Astrocyte (in vitro differentiated cells and primary cell): ENCODE measurements at regions not wholly inside any gene's neighbourhood (a gene's known extent, or its start where the extent isn't known, plus 50 kb on each side); places are given as distances from the start of the nearest gene placed in this dataset.

ENCODE experiments used
- DNase-seq: peaks from one replicate; pipeline ENCODE4 v3.0.0-alpha.2; 2010; ENCODE audit warnings: low read depth
- FAIRE-seq: peaks from 2 replicates; lab custom pipeline; 2011; peaks lifted over from hg19 to GRCh38; lab: Jason Lieb, UNC
- H2AFZ ChIP-seq: 2 replicates; pipeline ENCODE4 v1.6.0; 2012; ENCODE audit warnings: low read depth, low read length, inconsistent platforms
- H3K27ac ChIP-seq: 2 replicates; pipeline ENCODE4 v1.5.1; 2011; ENCODE audit warnings: low read depth, low read length, inconsistent platforms
- H3K27me3 ChIP-seq: 2 replicates; pipeline ENCODE4 v1.6.0; 2011; ENCODE audit warnings: low read length, inconsistent platforms; ENCODE audit not compliant: insufficient read depth
- H3K36me3 ChIP-seq: 2 replicates; pipeline ENCODE4 v1.5.1; 2011; ENCODE audit warnings: low read length, inconsistent platforms; ENCODE audit not compliant: insufficient read depth
- H3K4me1 ChIP-seq: 2 replicates; pipeline ENCODE4 v1.5.1; 2011; ENCODE audit warnings: low read length, inconsistent platforms; ENCODE audit not compliant: insufficient read depth
- H3K4me2 ChIP-seq: 2 replicates; pipeline ENCODE4 v1.6.0; 2012; ENCODE audit warnings: low read length, inconsistent platforms
- H3K4me3 ChIP-seq: 2 replicates; pipeline ENCODE4 v1.5.1; 2011; ENCODE audit warnings: low read depth, mild to moderate bottlenecking, low read length, inconsistent platforms; ENCODE audit not compliant: insufficient read depth
- H3K79me2 ChIP-seq: 2 replicates; pipeline ENCODE4 v1.6.0; 2012; ENCODE audit warnings: mild to moderate bottlenecking, low read length, inconsistent platforms; ENCODE audit not compliant: insufficient read depth
- H3K9ac ChIP-seq: 2 replicates; pipeline ENCODE4 v1.6.0; 2012; ENCODE audit warnings: mild to moderate bottlenecking, low read length, inconsistent platforms
- H3K9me3 ChIP-seq: 2 replicates; pipeline ENCODE4 v1.5.1; 2012; ENCODE audit warnings: low read depth, mild to moderate bottlenecking, low read length, inconsistent platforms; ENCODE audit not compliant: insufficient read depth
- H4K20me1 ChIP-seq: 2 replicates; pipeline ENCODE4 v1.6.0; 2012; ENCODE audit warnings: low read length, inconsistent platforms; ENCODE audit not compliant: insufficient read depth
- H3K27ac Mint-ChIP-seq: one replicate; pipeline ENCODE4 v1.8.0; 2021; ENCODE audit warnings: mild to moderate bottlenecking, mixed read lengths; ENCODE audit not compliant: unreplicated experiment
- H3K27me3 Mint-ChIP-seq: one replicate; pipeline ENCODE4 v1.8.0; 2021; ENCODE audit warnings: low read depth, mixed read lengths; ENCODE audit not compliant: unreplicated experiment
- H3K36me3 Mint-ChIP-seq: one replicate; pipeline ENCODE4 v1.8.0; 2021; ENCODE audit warnings: low read depth, mixed read lengths; ENCODE audit not compliant: unreplicated experiment
- H3K4me1 Mint-ChIP-seq: one replicate; pipeline ENCODE4 v1.8.0; 2021; ENCODE audit warnings: low read depth, mixed read lengths; ENCODE audit not compliant: unreplicated experiment
- H3K4me3 Mint-ChIP-seq: one replicate; pipeline ENCODE4 v1.8.0; 2021; ENCODE audit warnings: mild to moderate bottlenecking, moderate library complexity, mixed read lengths; ENCODE audit not compliant: unreplicated experiment
- H3K9me3 Mint-ChIP-seq: one replicate; pipeline ENCODE4 v1.8.0; 2021; ENCODE audit warnings: mild to moderate bottlenecking, mixed read lengths; ENCODE audit not compliant: unreplicated experiment
- CTCF ChIP-seq: IDR thresholded peaks from 2 replicates; pipeline ENCODE4 v1.5.1; 2011; ENCODE audit warnings: low read depth, mild to moderate bottlenecking, inconsistent platforms, low read length, moderate library complexity; ENCODE audit not compliant: insufficient read depth
- EZH2 ChIP-seq: IDR thresholded peaks from 2 replicates; pipeline ENCODE4 v1.6.1; 2012; ENCODE audit warnings: mild to moderate bottlenecking, low read length, inconsistent platforms; ENCODE audit not compliant: insufficient read depth

GRCh38 chr6:4451081-4451480 is 315.7 kb upstream of the ECI2 start:
- Mint-ChIP-seq H3K9me3 (peaks cover 14% of the 10 kb centered on the region), H3K27ac (no peak overlapping the region), H3K27me3 (no peaks in the 10 kb centered on the region), H3K4me3 (no peak overlapping the region), H3K4me1 (peaks cover 10% of the 10 kb centered on the region), H3K36me3 (no peaks in the 10 kb centered on the region)
- no peaks in the 10 kb centered on the region for H3K79me2 ChIP-seq
- H3K9ac ChIP-seq = no peak overlapping the region
- no peak overlapping the region for H3K4me2 ChIP-seq
- H4K20me1 ChIP-seq = no peaks in the 10 kb centered on the region
- DNase-seq = no peak
- H3K4me3 ChIP-seq = no peak overlapping the region
- H2AFZ ChIP-seq = no peak overlapping the region
- H3K36me3 ChIP-seq = no peaks in the 10 kb centered on the region
- H3K4me1 ChIP-seq = no peaks in the 10 kb centered on the region
- H3K9me3 ChIP-seq = no peaks in the 10 kb centered on the region
- H3K27ac ChIP-seq = no peak overlapping the region
- no peak for FAIRE-seq
- no peaks in the 10 kb centered on the region for H3K27me3 ChIP-seq
- TF ChIP-seq CTCF (no peak), EZH2 (no peak)

GRCh38 chr6:4450237-4450636 is 314.9 kb upstream of the ECI2 start:
- Histone ChIP-seq H3K9me3 (no peaks in the 10 kb centered on the region), H3K79me2 (no peaks in the 10 kb centered on the region), H2AFZ (no peak overlapping the region), H3K4me3 (no peak overlapping the region), H3K4me2 (no peak overlapping the region), H3K4me1 (no peaks in the 10 kb centered on the region), H4K20me1 (no peaks in the 10 kb centered on the region), H3K27ac (no peak overlapping the region), H3K9ac (no peak overlapping the region), H3K27me3 (no peaks in the 10 kb centered on the region), H3K36me3 (no peaks in the 10 kb centered on the region)
- Mint-ChIP-seq H3K27me3 (no peaks in the 10 kb centered on the region), H3K4me3 (no peak overlapping the region), H3K4me1 (peaks cover 10% of the 10 kb centered on the region), H3K27ac (no peak overlapping the region), H3K9me3 (peaks cover 11% of the 10 kb centered on the region), H3K36me3 (no peaks in the 10 kb centered on the region)
- FAIRE-seq (no peak), DNase-seq (no peak)
- no peak for TF ChIP-seq CTCF
- no peak for TF ChIP-seq EZH2

GRCh38 chr6:4449409-4449808 is 314.0 kb upstream of the ECI2 start:
- H3K27me3 Mint-ChIP-seq = no peaks in the 10 kb centered on the region
- no peak overlapping the region for H3K4me2 ChIP-seq
- H4K20me1 ChIP-seq = no peaks in the 10 kb centered on the region
- no peak overlapping the region for H3K9ac ChIP-seq
- H2AFZ ChIP-seq = no peak overlapping the region
- H3K9me3 ChIP-seq = no peaks in the 10 kb centered on the region
- H3K9me3 Mint-ChIP-seq = peaks cover 8% of the 10 kb centered on the region
- TF ChIP-seq CTCF = no peak
- TF ChIP-seq EZH2 = no peak
- no peaks in the 10 kb centered on the region for H3K27me3 ChIP-seq
- no peaks in the 10 kb centered on the region for H3K36me3 Mint-ChIP-seq
- DNase-seq = no peak
- no peak overlapping the region for H3K27ac ChIP-seq
- no peaks in the 10 kb centered on the region for H3K36me3 ChIP-seq
- H3K4me3 Mint-ChIP-seq = no peak overlapping the region
- peaks cover 10% of the 10 kb centered on the region for H3K4me1 Mint-ChIP-seq
- H3K27ac Mint-ChIP-seq = no peak overlapping the region
- H3K4me3 ChIP-seq = no peak overlapping the region
- H3K4me1 ChIP-seq = no peaks in the 10 kb centered on the region
- FAIRE-seq = no peak
- no peaks in the 10 kb centered on the region for H3K79me2 ChIP-seq
